Erythroblast (primary cell): ENCODE measurements at regions not wholly inside any gene's neighbourhood (a gene's known extent, or its start where the extent isn't known, plus 50 kb on each side); places are given as distances from the start of the nearest gene placed in this dataset.

Experiments
- DNase-seq, 2 experiments: peaks; one replicate each; lab custom pipeline; 2025; lab: John Stamatoyannopoulos, UW
- GATA1 ChIP-seq: IDR thresholded peaks from 2 replicates; pipeline ENCODE4 v1.6.1; 2011; ENCODE audit warnings: low read depth, mild to moderate bottlenecking, control low read depth, low read length, moderate library complexity
- POLR2A ChIP-seq: IDR thresholded peaks from 2 replicates; pipeline ENCODE4 v1.6.1; 2011; ENCODE audit warnings: mild to moderate bottlenecking, low read length

DNA sequence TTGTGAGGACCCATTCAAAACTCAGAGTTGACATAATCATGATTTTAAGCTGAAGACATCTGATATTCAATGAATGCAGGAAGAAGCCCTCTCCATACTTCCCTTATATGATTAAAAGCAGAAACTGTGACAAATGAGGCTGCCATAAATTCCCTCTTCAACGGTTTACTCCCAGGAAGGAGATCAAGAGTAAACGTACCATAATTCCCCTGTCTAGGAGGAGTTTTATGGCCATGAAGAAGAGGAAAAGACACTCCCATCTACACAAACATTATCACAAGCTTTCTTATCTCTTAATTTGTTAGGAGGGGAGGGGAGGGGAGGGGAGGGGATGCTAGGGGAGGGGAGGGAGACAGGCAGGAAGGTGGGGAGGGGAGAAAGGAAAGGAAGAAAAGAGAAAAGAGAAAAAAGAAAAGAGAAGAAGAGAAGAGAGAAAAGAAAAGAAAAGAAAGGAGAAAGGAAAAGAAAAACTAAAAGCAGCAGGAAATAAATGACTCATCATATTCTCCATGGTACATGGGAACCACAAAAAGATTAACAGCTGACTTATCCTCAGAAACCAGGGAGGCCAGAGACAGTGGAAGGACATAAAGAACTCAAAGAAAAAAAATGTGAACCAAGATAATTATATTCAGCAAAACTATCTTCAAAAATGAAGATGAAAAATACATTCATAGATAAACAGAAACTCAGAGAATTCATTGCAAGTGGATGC, 121.6 kb downstream of the ALOX5 start:
- DNase-seq, result peak; percentile 50 to 70
- TF ChIP-seq GATA1 (no peak), POLR2A (no peak)
